Left lung (tissue), 4 donors: ENCODE measurements at regions not wholly inside any gene's neighbourhood (a gene's known extent, or its start where the extent isn't known, plus 50 kb on each side); places are given as distances from the start of the nearest gene placed in this dataset.
"Not testable (repeated sequence)": the region's sequence is repeated elsewhere in the genome, so short reads cannot be mapped to it uniquely, and the experiment has no call there.

ENCODE experiments used
- ATAC-seq: fragments of 200-7000 bp; cut with Tn5 transposase; one replicate; pipeline ENCODE4 v1.9.1; 2020; ENCODE audit warnings: moderate library complexity
- DNase-seq, 4 donors: peaks; one replicate each; pipeline ENCODE4 v3.0.0-alpha.2; 2013 to 2020
- H3K27ac ChIP-seq, 2 donors: fragments of 200-600 bp; sonication (generic) in 1 of 2; one replicate each; pipeline versions ENCODE4 v1.5.0 to v1.8.0; 2020 to 2021
- H3K27me3 ChIP-seq, 2 donors: fragments of 200-600 bp; sonication (generic) in 1 of 2; one replicate each; pipeline versions ENCODE4 v1.5.0 to v1.8.0; 2020 to 2021
- H3K36me3 ChIP-seq, 2 donors: fragments of 200-600 bp; sonication (generic) in 1 of 2; one replicate each; pipeline versions ENCODE4 v1.5.0 to v1.8.0; 2020 to 2021
- H3K4me1 ChIP-seq, 2 donors: fragments of 200-600 bp; one replicate each; pipeline ENCODE4 v1.8.0; 2021
- H3K4me3 ChIP-seq, 2 donors: fragments of 200-600 bp; sonication (generic) in 1 of 2; one replicate each; pipeline versions ENCODE4 v1.5.0 to v1.8.0; 2020 to 2021; ENCODE audit warnings: mild to moderate bottlenecking in 1 of 2
- H3K9me3 ChIP-seq, 2 donors: fragments of 200-600 bp; sonication (generic) in 1 of 2; one replicate each; pipeline versions ENCODE4 v1.5.0 to v1.8.0; 2020 to 2021
- intact Hi-C, 2 donors: fragments of 100-400 bp; cut with DNase I; formaldehyde crosslinking; loops; one replicate each; pipeline versions ENCODE4 v1.11.2 to v1.14.2; 2022
- TF ChIP-seq, protein P1 (sequence below), 2 donors: fragments of 200-600 bp; sonication (generic) in 1 of 2; IDR thresholded peaks; one replicate each; pipeline versions ENCODE4 v1.5.0 to v1.8.0; 2021; ENCODE audit warnings: antibody characterized with exemption in 2 of 2
- donor health status: DM: no; HTN: yes; CAD: no.
- donor health status: DM: no; HTN: no; CAD: no.

DNA sequence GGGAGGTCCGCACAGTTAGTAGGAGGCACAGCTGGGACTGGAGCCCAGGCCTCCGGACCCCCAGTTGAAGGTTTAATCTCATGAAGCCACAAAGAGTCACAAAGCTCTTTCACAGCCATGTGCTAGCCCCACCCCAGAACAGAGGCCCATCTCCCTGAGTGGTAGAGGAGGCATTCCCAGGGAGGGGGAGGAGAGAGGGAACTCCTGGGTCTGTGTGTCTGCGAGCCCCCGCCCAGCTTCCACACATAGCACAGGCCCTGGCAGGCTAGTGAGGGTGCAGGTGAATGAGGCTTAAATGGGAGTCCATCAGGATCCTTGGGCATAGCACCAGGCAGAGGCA, 197.8 kb downstream of the MATN1 start:
- Histone ChIP-seq H3K36me3 (no peaks in the 10 kb centered on the region), H3K27ac (no peak overlapping the region), H3K4me1 (no peaks in the 10 kb centered on the region), H3K4me3 (no peak overlapping the region), H3K27me3 (peaks cover 0 to 40% of the 10 kb centered on the region in 2 donors), H3K9me3 (no peaks in the 10 kb centered on the region)
- TF ChIP-seq, protein P1, sequence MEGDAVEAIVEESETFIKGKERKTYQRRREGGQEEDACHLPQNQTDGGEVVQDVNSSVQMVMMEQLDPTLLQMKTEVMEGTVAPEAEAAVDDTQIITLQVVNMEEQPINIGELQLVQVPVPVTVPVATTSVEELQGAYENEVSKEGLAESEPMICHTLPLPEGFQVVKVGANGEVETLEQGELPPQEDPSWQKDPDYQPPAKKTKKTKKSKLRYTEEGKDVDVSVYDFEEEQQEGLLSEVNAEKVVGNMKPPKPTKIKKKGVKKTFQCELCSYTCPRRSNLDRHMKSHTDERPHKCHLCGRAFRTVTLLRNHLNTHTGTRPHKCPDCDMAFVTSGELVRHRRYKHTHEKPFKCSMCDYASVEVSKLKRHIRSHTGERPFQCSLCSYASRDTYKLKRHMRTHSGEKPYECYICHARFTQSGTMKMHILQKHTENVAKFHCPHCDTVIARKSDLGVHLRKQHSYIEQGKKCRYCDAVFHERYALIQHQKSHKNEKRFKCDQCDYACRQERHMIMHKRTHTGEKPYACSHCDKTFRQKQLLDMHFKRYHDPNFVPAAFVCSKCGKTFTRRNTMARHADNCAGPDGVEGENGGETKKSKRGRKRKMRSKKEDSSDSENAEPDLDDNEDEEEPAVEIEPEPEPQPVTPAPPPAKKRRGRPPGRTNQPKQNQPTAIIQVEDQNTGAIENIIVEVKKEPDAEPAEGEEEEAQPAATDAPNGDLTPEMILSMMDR (IDR thresholded peaks at IDR 0.05), result no peak
- no peak for DNase-seq
- intact Hi-C loops, result no loop called here
- no peak for ATAC-seq

DNA sequence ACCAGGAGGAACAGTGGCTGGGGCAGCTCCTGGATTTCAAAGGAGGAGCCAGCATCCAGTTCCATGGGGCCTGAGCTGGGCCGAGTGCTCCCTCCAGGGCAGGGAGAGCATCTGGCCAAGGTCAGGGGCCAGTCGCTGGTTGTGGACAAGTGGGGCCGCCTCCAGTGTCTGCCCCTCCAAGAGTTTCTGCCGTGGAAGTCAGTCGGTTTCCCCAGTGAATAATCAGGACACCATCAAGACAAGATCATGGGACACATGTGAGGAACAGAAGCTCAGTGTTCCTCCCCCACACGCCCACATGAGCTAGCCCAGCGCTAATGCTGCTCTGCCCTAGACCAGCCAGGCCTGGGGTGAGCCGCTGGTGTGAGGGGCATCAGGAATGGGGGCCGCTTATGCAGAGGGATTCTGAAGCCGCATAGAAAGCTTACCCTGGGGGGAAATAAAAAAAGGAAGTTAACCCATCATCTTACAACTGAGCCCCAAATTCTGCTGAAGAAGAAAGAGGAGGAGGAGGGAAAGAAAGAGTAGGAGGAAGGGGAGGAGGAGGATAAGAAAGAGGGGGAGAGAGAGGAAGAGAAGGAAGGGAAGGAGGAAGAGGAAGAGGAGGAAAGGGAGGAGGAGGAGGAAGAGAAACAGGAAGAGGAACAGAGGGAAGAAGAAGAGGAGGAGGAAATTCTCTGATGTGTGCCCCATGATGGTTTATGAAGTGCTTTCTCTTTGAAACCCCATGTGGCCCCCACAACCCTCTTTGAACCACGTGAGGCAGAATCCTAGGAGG, 198.4 kb downstream of the MATN1 start:
- Histone ChIP-seq H3K4me1 (no peaks in the 10 kb centered on the region), H3K36me3 (no peaks in the 10 kb centered on the region), H3K27me3 (peaks cover 0 to 41% of the 10 kb centered on the region in 2 donors), H3K9me3 (no peaks in the 10 kb centered on the region), H3K4me3 (no peak overlapping the region), H3K27ac (no peak overlapping the region)
- TF ChIP-seq, protein P1 (IDR thresholded peaks at IDR 0.05), result no peak
- DNase-seq, result no peak
- intact Hi-C loops, result no loop called here
- ATAC-seq, result no peak

DNA sequence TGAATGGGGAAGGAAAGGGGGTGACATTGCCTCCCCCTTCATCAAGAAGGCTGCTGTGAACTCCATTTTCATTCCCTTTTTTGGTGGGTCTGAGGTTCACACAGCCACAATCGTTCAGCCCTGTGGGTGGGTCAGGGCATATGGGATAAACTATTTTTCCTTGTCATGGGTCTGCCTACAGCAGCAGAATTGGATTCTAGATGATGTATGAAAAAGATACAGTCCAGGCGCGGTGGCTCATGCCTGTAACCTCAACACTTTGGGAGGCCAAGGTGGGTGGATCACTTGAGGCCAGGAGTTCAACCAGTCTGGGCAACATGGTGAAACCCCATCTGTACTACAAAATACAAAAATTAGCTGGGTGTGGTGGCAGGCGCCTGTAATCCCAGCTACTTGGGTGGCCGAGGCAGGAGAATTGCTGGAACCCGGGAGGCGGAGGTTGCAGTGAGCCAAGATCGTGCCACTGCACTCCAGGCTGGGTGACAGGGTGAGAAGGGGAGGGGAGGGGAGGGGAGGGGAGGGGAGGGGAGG, 199.3 kb downstream of the MATN1 start:
- H3K27ac ChIP-seq, intact Hi-C loops, H3K4me1 ChIP-seq, H3K36me3 ChIP-seq, DNase-seq, ATAC-seq, H3K4me3 ChIP-seq, H3K9me3 ChIP-seq: not testable (repeated sequence)
- H3K27me3 ChIP-seq, result peaks cover 0 to 45% of the 10 kb centered on the region in 2 donors

DNA sequence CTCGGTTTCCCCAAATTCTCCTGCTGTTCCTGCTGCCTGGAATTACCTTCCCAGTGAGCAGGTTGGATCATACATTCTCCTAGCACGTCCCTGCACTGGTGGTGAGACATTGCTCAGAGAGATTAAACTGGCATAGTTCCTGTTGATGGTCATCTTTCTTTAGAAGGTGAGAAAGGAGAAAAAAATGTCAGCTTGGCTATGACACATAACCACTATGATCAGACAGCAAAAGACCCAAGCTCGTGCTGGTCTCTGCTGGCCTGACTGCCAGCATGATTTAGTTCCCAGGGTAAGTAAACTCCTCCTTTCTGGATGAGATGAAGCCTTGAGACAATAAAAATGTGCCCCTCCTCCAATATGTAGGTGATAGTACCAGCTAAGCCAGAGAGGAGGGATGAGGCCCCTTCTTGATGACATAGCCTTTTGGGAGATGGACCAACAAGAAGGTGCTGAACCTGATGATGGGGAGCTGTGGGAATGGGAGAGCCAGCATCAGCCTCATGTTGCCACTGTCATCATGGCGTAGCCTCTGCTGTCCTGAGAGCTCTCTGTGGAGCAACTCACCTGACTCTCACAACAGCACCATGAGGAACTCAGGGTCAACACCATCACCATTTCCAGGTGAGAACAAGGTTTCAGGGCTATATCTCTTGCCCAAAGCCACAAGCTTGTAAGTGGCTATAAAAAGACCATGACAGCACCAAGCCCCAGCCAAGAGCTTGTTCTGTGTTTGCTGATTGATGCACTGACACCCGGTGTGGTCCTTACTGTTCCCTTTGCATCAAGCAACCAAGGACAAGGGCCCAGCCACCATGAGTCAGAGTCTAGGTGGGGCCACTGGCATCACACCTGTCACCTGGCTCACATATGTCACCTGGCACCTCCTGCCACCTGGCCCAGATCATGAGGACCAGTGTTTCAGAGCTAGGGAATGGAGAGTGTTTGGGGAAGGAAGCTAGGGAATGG, 200.0 kb downstream of the MATN1 start:
- TF ChIP-seq, protein P1 (IDR thresholded peaks at IDR 0.05), result no peak
- H3K36me3 ChIP-seq, result no peaks in the 10 kb centered on the region
- no peak for DNase-seq
- intact Hi-C loops, result no loop called here
- peak; percentile 6 for ATAC-seq
- H3K4me3 ChIP-seq, result no peak overlapping the region
- H3K9me3 ChIP-seq, result no peaks in the 10 kb centered on the region
- H3K27ac ChIP-seq, result no peak overlapping the region
- no peaks in the 10 kb centered on the region for H3K4me1 ChIP-seq
- peaks cover 0 to 45% of the 10 kb centered on the region in 2 donors for H3K27me3 ChIP-seq

DNA sequence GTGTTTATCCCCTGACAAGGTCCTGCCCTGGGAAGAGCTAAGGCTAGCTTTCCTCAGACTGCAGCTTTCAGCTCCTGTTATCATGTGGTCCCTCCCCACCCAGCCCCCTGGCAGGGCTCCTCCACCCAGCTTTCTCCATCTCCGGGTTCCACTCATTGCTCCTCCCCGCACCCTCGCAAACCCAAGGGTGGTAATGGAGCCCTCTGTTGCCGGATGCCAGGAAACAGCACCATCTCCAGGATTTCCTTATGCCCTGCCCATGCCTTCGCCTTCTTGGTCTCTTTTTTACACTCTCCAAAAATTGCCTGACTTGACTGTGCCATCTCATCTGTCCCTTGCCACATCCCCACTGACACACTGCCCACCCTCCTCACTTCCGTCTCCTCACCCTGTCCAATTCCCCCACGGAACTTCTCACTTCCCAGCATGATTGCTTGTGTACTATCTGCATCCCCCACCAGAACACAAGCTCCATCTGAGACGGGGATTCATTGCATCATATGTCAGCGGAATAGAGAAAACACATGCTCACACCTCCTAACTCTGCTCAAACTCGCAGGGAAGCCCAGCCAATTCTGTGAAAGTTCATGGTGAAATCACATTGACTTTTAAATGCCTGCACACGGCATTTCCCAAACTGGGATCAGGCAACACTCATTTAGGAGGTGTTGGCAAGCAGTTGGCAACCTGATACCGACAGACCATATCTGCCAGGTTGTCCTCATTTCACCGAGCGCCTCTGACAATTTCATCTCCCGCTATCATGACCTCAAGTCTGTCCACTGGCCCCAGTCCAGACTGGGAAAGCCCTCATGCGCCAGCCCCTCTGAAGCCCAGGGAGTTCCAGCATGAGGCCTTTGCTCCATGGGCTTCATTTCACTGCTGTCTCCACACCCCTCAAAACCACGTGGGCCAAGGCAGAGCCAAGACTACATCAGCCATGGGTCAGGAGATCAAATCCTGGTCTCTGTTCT, 201.1 kb downstream of the MATN1 start:
- DNase-seq (peak in 3 of 4 donors; percentile 49 to 83 (median 56)), ATAC-seq (peak; percentile 59)
- H3K27me3 ChIP-seq, result peaks cover 0 to 37% of the 10 kb centered on the region in 2 donors
- TF ChIP-seq, protein P1 (IDR thresholded peaks at IDR 0.05), result no peak
- intact Hi-C loops, result no loop called here
- H3K4me1 ChIP-seq, result no peaks in the 10 kb centered on the region
- H3K4me3 ChIP-seq, result no peak overlapping the region
- H3K36me3 ChIP-seq, result no peaks in the 10 kb centered on the region
- no peak overlapping the region for H3K27ac ChIP-seq
- no peaks in the 10 kb centered on the region for H3K9me3 ChIP-seq
